HG02610 (cell line): ENCODE measurements at regions not wholly inside any gene's neighbourhood (a gene's known extent, or its start where the extent isn't known, plus 50 kb on each side); places are given as distances from the start of the nearest gene placed in this dataset.
"Not testable (repeated sequence)": the region's sequence is repeated elsewhere in the genome, so short reads cannot be mapped to it uniquely, and the experiment has no call there.

Experiments used
- ATAC-seq: cut with Tn5 transposase; IDR thresholded peaks from one replicate; pipeline ENCODE4 v1.9.1; 2021; ENCODE audit warnings: mild to moderate bottlenecking, moderate library complexity; ENCODE audit not compliant: unreplicated experiment

- no peak for ATAC-seq
Measured at GRCh38 chr12:82300611-82301010, 57.6 kb downstream of the CCDC59 start.

- no peak for ATAC-seq
Measured at GRCh38 chr12:82299319-82300025, 58.7 kb downstream of the CCDC59 start.

GRCh38 chr12:82290415-82290814 lies 67.8 kb downstream of the CCDC59 start:
- ATAC-seq, result no peak

GRCh38 chr12:82281335-82281734 lies 76.9 kb downstream of the CCDC59 start:
- ATAC-seq, result not testable (repeated sequence)

GRCh38 chr12:82279536-82280058 lies 78.6 kb downstream of the CCDC59 start:
- ATAC-seq, result no peak

- no peak for ATAC-seq
Measured at GRCh38 chr12:82277582-82277981, 80.6 kb downstream of the CCDC59 start.

- no peak for ATAC-seq
Measured at GRCh38 chr12:82242729-82243128, 115.5 kb downstream of the CCDC59 start.

- ATAC-seq, result no peak
Measured at GRCh38 chr12:82225871-82226270, 132.3 kb downstream of the CCDC59 start.

- ATAC-seq, result no peak
Measured at GRCh38 chr12:82223426-82223825, 134.8 kb downstream of the CCDC59 start.

GRCh38 chr12:82216475-82216874 lies 141.7 kb downstream of the CCDC59 start:
- ATAC-seq, result no peak

- ATAC-seq, result no peak
Measured at GRCh38 chr12:82213761-82214160, 144.4 kb downstream of the CCDC59 start.

GRCh38 chr12:82210882-82211281 lies 147.3 kb downstream of the CCDC59 start:
- ATAC-seq, result no peak

GRCh38 chr12:82209533-82209932 lies 148.7 kb downstream of the CCDC59 start:
- no peak for ATAC-seq

- no peak for ATAC-seq
Measured at GRCh38 chr12:82207556-82207955, 150.6 kb downstream of the CCDC59 start.

- ATAC-seq, result no peak
Measured at GRCh38 chr12:82203086-82203485, 155.1 kb downstream of the CCDC59 start.

GRCh38 chr12:82187595-82187994 lies 170.6 kb downstream of the CCDC59 start:
- no peak for ATAC-seq

- ATAC-seq, result no peak
Measured at GRCh38 chr12:82187011-82187410, 171.2 kb downstream of the CCDC59 start.

- no peak for ATAC-seq
Measured at GRCh38 chr12:82186282-82186681, 171.9 kb downstream of the CCDC59 start.

GRCh38 chr12:82184844-82185243 lies 173.3 kb downstream of the CCDC59 start:
- no peak for ATAC-seq

GRCh38 chr12:82182601-82183190 lies 175.5 kb downstream of the CCDC59 start:
- no peak for ATAC-seq

- ATAC-seq, result no peak
Measured at GRCh38 chr12:82176761-82177490, 181.3 kb downstream of the CCDC59 start.

GRCh38 chr12:82176026-82176425 lies 182.2 kb downstream of the CCDC59 start:
- no peak for ATAC-seq
